A549 (cell line): ENCODE measurements at regions not wholly inside any gene's neighbourhood (a gene's known extent, or its start where the extent isn't known, plus 50 kb on each side); places are given as distances from the start of the nearest gene placed in this dataset.

Experiments used
- CTCF ChIP-seq: fragments of >200 bp; sonication (Bioruptor Twin); formaldehyde crosslinking; IDR thresholded peaks from 3 replicates; pipeline ENCODE4 v1.5.1; 2016
- MAX ChIP-seq: IDR thresholded peaks from 2 replicates; pipeline ENCODE4 v1.6.1; 2012
- MYC ChIP-seq: IDR thresholded peaks from 2 replicates; pipeline ENCODE4 v1.6.1; 2012; ENCODE audit warnings: mild to moderate bottlenecking, inconsistent platforms, low read length, improper control_type of control experiment, borderline replicate concordance
- RCOR1 ChIP-seq: fragments of 150-350 bp; IDR thresholded peaks from 2 replicates; pipeline ENCODE4 v1.6.1; 2014; ENCODE audit warnings: antibody characterized with exemption, low read length, low read depth
- RFX5 ChIP-seq: fragments of 450-650 bp; IDR thresholded peaks from 2 replicates; pipeline ENCODE4 v1.7.1; 2014; ENCODE audit warnings: antibody characterized with exemption, mild to moderate bottlenecking, moderate library complexity

- TF ChIP-seq MAX (no peak), RCOR1 (no peak), CTCF (no peak), MYC (no peak), RFX5 (no peak)
Observed at GRCh38 chr2:122651780-122652179, 896.3 kb downstream of the TSN start.
